Left kidney (tissue), 1 donor: ENCODE measurements at regions not wholly inside any gene's neighbourhood (a gene's known extent, or its start where the extent isn't known, plus 50 kb on each side); places are given as distances from the start of the nearest gene placed in this dataset.

Experiments used
- DNase-seq: peaks from one replicate; pipeline ENCODE4 v3.0.0-alpha.2; 2013

DNA sequence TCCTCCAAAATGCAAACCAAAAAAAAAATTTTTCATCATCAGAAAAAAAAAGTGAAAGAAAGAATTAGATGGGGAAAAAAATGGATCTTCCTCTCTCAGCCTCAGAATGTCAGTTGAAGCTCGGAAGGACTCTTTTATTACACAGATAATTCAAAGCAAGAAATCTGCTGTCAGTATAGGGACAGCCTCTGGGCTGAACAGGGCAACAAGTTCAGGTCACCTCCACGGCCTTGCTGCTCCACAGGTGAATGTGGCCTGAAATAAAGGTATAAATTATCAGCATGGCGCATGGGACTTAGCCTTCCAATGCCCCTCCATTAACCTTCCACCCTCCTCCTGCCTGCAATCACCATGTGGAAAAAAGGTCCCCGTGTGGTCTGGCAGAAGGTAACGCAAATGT lies 316.8 kb upstream of the POU3F3 start:
- no peak for DNase-seq

- no peak for DNase-seq
Observed at GRCh38 chr2:104538077-104538476, 315.8 kb upstream of the POU3F3 start.

DNA sequence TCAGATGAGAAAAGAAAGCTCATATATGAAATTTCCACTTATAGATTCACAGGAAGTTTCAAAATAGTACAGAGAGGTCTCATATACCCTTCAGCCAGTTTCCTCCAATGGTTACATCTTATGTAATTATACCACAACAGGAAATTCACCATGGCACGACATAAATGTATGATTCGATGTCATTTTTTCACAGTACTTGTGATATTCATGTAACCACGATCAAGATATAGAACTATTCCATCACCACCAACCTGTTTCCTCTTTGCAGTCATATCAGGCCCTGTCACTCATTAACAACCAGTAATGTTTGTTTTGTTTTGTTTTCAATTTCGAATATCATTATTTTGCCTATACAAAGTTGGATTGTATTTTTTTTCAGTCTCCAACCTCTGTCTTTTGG lies 314.3 kb upstream of the POU3F3 start:
- no peak for DNase-seq

DNA sequence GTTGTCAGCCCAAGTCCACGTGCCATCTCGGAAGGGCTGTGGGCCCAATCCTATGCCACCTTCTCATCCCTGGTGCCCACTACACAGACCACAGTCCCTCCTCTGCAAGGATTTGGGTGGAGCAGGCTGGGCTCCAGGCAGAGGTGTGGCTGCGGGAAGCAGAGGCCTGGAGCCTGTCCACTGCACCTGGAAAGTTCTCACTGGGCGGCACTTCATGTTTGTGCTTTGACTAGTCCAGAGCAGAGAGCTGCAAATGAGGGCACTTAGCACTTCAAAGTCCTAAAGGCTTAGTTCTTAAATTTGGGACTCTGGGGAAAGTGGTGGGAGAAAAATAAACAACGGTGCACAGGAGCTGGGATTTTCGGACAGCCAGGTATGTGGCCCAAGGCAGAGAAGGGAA lies 308.9 kb upstream of the POU3F3 start:
- no peak for DNase-seq

GRCh38 chr2:104546537-104546936 lies 307.4 kb upstream of the POU3F3 start:
- DNase-seq, result no peak

- no peak for DNase-seq
Observed at GRCh38 chr2:104547221-104547620, 306.7 kb upstream of the POU3F3 start.

GRCh38 chr2:104561251-104561650 lies 292.7 kb upstream of the POU3F3 start:
- DNase-seq, result no peak

DNA sequence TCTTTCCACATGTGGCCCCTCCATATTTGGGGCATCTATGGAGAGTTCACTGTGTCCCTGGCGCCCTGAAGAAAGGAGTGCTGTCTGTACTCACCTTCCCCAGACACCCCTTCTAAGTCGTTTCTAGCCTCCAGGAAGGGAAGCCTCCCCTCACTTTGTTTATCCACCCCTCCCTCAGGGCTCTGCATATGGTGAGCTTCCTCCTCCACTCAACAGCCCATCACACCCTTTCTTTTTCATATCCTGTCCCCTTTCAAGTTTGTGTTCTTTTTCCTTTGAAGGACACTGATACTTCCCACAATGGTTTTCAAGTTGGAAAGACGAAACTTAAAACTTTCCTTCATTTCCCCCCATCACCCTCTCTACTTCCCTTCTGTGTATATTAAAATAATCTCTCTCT lies 291.4 kb upstream of the POU3F3 start:
- no peak for DNase-seq

DNA sequence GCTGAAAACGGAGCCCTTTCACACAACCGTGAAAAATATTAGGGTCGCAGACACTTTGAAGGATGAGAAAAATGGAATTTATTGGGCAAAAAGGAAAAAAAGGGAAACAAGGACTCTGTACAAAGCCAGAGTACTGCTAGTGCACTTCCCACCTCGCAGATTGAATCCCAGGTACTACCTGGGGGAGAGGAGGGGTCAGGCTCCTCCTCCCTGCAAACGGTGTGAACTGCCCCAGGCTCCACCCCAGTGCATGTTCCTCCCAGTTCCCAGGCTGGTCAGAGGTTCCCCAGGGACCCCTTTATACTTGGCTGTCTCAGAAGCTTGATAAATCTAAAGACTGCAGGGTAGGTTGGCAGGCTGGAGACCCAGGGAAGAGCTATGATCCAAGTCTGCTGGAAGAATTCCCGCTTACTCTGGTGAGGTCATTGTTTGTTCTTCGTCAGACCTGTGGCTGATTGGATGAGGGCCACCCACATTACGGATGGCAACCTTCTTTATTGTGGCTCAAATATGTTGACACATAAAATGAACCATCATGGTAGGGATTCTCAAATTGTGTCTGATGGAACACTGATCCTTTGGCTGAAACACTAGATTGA lies 290.4 kb upstream of the POU3F3 start:
- DNase-seq, result no peak

GRCh38 chr2:104568247-104568646 lies 285.7 kb upstream of the POU3F3 start:
- DNase-seq, result no peak

DNA sequence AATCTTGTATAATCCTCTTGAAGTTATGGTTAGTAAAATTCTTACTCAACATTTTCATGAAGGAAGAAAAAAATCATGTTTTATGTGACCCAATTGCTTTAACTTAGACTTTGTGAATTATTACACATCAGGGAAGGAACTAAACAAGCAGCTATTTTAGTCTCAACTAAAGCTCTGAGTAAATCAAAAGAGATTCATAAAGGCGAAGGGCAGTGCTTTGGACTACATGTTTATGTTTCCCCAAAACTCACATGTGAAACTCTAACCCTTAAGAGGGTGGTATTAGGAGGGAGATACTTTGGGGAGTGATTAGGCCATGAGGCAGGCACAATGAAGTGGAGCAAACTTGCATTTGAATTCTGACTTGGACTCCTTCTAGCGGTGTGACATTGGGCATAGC lies 283.7 kb upstream of the POU3F3 start:
- no peak for DNase-seq

DNA sequence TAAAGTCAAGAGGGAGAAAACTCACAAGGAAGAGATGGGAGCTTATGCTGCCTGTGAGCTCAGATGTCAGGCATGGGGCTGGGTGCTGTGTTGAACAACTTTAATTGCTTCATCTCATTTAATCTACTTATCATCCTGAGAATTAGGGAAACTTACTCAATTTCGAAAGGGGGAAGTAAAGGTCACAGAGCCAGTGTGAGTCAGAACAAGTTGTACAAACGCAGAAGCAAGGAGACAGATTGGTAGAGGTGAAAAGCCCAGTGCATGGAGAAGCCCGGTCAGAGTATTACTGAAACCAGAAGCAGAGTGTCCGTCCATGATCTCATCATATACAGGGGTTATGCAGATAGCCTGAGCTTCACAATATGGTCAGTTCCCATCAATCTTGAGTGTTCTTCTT lies 281.1 kb upstream of the POU3F3 start:
- DNase-seq, result no peak

GRCh38 chr2:104574367-104574766 lies 279.5 kb upstream of the POU3F3 start:
- no peak for DNase-seq

DNA sequence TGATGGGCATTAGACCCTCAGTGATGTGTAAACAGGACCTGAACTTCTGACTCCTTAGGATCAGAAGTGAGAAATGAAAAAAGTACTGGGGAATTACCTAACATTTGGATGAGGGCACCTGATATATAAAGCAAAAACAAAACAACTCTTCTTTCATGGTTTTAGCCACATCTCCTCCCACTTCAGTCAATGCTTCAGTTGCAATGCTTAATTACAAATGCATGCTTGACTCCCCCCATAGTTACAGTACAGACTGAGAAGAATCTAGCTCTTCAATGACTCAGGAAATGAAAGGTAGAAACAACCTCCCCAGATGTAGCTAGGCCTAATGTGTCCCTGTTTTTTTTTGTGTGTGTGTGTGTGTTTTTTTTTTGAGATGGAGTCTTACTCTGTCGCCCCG lies 276.8 kb upstream of the POU3F3 start:
- DNase-seq, result no peak

DNA sequence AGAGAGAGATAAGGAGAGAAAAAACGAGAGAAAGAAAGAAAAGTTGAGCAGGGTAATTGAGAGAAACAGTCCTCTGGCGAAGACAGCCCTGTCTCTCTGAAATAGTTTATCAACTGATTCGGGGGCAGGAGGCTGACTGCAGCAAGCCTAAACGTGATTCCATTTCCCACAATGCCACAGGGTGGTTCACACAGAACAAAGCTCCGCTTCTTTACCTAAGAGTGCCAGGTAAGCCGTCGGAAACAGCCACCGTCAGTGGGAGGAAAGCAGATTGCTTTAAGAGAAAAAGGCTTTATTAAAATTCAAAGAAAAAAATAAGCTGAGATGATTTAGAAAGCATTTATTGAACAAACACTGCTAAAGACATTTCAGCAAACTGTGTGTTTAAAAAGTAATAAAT lies 271.4 kb upstream of the POU3F3 start:
- no peak for DNase-seq

GRCh38 chr2:104583811-104584210 lies 270.1 kb upstream of the POU3F3 start:
- no peak for DNase-seq

DNA sequence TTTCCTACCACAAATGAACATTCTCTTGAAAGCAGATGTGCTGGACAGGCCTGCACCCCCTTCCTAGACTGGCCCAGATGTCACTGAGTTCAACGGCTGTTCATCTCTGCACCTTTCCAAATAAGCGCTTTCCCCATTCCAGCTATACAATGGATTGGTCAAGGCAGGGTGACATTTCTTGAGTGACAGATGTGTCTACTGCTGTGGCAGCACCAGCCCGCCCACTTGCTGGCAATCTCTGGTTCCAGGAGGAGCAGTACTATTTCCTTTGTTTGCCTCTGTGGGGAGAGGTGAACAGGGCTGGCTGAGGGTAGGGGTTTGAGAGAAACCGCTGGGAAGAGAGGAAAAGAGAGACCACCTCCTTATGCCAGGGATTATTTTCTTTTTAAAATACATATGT lies 269.5 kb upstream of the POU3F3 start:
- DNase-seq, result no peak

GRCh38 chr2:104595576-104595975 lies 258.3 kb upstream of the POU3F3 start:
- DNase-seq, result no peak

GRCh38 chr2:104597942-104598341 lies 256.0 kb upstream of the POU3F3 start:
- no peak for DNase-seq

- DNase-seq, result no peak
Observed at GRCh38 chr2:104598636-104599035, 255.3 kb upstream of the POU3F3 start.

GRCh38 chr2:104599787-104600510 lies 254.0 kb upstream of the POU3F3 start:
- no peak for DNase-seq

DNA sequence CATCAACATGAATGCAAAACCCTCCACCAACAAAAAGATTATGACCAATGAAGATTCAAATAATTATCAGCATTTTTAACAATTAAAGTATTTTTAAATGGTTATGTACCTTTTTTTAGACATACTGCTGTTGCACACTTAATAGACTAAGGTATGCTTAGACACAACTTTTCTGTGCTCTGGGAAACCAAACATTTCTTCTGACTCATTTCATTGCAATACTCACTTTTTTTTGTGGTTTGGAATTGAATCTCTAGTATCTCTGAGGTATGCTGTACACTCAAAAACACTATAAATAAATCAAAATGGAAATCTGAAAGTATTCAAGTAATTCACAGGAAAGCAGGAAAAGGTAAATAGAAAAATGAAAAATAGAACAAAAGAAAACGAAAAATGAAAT lies 247.9 kb upstream of the POU3F3 start:
- no peak for DNase-seq

DNA sequence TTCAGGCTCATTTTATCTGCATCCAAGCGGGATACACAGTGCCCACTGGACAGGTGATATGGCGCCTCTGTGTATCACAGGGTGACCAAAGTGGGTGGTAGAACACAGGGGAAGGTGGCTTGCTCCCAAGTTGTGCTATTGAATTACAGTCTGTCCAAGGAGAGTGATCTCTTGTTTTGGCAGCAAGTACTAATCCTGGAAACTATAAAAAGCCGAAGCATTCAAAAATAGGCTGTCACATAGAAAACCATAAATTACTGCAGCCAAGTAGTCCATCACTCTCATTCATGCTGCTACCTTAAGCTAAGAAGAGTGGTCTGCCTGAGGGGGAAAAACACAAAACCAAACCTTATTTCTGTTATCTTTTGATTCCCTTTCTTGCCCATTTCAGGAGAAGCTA lies 237.1 kb upstream of the POU3F3 start:
- DNase-seq, result no peak

- DNase-seq, result no peak
Observed at GRCh38 chr2:104620801-104621200, 233.1 kb upstream of the POU3F3 start.
